ENCODE measurements at regions not wholly inside any gene's neighbourhood (a gene's known extent, or its start where the extent isn't known, plus 50 kb on each side); places are given as distances from the start of the nearest gene placed in this dataset.

DNA sequence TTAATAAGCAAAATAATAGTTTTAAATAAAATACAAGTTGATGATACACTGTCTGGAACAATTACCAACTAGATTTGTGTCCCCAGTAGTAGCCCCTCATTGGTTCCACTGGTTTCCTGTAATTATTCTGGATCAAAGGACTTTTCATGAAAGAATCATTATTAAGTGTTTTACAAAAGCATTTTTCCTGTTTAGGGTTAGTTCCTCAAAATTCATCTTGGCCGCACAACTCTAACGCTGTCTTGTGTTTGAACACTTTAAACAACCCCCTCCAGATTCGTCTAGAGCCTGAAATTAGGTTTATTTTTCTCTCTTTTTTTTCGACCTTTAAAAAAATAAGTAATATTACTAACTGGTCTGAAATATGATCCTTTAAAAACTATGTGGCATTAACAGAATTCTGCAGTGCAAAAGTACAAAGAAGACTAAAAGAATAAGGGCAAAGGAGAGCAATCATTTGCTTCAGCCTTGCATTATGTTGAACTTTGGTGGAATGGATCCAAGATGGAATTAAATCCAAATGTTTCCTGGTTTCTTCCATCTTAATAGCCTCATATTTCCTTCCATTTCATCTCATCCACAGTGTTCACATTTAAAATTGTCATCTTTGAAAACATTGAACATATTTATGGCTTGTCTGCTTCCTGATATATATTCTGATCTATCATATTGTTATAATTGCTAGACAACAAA, 678.4 kb downstream of the IRS1 start:
- no peak for TF ChIP-seq EZH2 (IDR thresholded peaks at IDR 0.05; ENCODE audit: borderline replicate concordance, low read depth, low read length, poor library complexity, severe bottlenecking)
- TF ChIP-seq, protein P1, sequence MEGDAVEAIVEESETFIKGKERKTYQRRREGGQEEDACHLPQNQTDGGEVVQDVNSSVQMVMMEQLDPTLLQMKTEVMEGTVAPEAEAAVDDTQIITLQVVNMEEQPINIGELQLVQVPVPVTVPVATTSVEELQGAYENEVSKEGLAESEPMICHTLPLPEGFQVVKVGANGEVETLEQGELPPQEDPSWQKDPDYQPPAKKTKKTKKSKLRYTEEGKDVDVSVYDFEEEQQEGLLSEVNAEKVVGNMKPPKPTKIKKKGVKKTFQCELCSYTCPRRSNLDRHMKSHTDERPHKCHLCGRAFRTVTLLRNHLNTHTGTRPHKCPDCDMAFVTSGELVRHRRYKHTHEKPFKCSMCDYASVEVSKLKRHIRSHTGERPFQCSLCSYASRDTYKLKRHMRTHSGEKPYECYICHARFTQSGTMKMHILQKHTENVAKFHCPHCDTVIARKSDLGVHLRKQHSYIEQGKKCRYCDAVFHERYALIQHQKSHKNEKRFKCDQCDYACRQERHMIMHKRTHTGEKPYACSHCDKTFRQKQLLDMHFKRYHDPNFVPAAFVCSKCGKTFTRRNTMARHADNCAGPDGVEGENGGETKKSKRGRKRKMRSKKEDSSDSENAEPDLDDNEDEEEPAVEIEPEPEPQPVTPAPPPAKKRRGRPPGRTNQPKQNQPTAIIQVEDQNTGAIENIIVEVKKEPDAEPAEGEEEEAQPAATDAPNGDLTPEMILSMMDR (conservative IDR thresholded peaks at IDR 0.05; ENCODE audit: low read depth, low read length): no peak

Data from A673 (cell line).